Activated gamma-delta T cell treated with Interleukin-2 at 50 U/mL for 16 hours (primary cell): ENCODE measurements at regions not wholly inside any gene's neighbourhood (a gene's known extent, or its start where the extent isn't known, plus 50 kb on each side); places are given as distances from the start of the nearest gene placed in this dataset.

Source experiments
- DNase-seq: peaks from one replicate; pipeline ENCODE4 v3.0.0-alpha.2; 2020

DNA sequence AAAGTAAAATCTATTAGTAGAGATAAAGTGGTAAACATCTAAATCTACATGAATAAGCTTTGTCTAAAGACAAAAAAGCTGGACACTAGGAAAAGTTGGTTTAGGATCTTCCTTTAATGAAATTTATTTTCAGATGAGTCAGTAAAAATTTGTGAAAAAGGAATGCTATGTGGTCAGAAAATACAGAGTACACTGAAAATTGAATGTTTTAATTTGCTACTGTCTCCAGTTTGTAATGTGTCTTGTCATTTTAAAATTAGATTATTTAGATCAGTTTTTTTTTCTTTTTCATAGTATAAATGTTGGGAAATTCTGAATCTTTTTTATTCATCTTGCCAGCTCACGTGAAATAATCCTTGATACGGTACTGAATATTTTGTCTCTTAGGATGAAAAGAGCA lies 56.9 kb downstream of the SLITRK6 start:
- no peak for DNase-seq

DNA sequence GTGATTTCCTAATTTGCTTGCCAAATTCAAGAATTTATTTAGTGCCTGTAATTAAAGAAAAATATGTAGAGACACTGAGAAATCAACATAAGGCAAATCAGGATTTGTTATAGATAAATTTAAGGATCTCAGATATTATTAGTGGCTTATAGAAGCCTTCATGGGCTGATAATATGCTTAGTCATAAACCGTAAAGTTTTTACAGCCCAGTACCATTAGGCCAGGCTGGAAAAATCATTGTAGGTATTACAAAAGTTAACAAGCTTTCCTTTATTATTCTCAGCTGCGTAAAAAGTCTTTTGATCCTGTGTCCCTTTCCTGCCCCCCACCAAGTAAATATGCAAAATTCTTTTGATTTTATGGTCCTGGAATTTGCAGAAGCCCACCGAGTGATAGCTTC lies 58.2 kb downstream of the SLITRK6 start:
- no peak for DNase-seq

DNA sequence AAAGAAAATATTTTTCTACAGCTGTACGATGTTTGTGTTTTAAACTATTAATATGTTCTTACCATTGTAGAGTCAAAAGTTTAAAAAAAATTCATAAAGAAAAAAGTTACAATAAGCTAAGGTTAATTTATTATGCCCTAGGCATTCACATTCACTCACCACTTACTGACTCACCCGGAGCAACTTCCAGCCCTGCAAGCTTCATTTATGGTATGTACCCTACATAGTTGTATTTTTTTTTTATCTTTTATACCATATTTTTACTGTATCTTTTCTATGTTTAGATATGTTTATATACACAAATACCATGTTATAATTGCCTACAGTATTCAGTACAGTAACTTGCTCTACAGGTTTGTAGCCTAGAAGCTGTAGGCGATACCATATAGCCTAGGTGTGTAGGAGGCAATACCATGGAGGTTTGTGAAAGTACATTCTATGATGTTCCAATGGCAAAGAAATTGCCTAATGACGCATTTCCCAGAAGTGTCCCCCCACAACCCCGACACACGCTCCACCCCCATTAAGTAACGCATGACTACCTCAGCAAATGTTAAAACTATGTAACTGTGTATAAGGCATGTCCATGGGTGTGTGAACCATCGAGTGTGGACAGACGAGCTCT lies 60.4 kb downstream of the SLITRK6 start:
- no peak for DNase-seq

DNA sequence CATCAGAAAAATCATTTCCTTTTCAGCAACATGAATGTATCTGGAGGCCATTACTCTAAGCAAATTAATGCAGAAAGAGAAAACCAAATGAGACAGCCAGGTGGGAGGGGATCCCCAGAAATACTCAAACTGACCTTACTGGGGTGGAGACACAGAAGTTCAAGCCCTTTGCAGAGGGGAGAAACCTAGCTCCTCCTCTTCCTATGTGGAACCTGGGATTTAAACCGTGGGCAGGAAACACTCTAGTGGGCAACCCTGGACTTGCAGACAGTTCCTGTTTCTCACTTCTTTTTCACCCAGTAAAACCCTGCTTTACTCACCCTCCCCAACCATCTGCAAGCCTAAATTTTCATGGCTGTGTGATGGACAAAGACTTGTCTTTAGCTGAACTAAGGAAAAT lies 61.3 kb downstream of the SLITRK6 start:
- DNase-seq = no peak

DNA sequence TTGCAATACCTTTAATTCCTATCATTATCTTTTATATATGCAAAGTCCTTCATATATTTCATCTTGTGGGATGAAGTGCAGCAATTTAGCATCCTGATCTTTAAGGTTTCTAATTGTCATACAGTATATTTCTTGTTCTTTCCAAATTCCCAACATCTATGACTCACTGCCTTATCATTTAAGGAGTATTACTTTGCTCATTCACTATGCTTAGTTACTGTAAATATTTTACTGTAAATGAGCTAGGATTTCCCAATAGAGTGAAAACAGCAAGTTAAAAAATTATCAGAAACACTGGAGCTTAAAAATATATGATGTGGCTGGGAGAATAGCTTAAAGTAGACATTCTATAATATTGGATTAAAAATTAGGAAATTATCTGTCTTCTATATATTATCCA lies 69.9 kb downstream of the SLITRK6 start:
- DNase-seq = no peak

DNA sequence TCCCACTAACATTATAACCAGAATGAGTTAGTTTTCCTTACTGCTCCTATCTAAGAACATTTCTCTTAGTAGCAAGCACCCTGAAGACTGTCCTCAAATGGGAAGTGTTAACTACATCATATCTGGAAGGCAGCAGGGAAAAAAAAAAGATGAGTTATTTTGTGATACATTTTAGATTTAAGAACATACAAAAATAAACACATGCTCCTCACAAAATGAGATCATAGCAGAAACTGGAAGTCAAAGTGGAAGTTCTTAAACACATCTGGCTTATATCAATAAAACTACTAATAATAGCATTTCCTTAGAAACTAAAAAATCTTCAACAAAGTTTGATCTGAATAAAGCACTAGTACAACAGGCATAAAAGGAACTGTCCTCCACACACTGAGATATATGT lies 70.4 kb downstream of the SLITRK6 start:
- DNase-seq = no peak

DNA sequence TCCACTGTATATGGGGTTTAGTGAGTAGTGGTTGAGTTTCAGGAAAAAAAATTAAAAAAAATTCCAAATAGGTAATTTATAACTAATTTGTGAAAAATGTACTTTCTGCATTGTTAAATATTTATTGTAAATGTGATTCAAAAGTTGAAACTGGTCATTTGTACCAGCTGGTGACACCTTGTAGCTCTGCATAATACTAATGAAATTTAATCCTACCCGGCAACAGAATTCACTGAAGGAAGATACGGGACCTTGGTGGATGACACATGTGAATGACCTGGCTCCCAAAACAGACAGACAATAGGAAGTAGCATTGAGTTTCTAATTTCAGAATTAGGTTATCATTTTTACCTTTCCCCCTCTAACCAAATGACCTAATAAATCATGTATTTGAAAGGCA lies 73.8 kb downstream of the SLITRK6 start:
- no peak for DNase-seq

DNA sequence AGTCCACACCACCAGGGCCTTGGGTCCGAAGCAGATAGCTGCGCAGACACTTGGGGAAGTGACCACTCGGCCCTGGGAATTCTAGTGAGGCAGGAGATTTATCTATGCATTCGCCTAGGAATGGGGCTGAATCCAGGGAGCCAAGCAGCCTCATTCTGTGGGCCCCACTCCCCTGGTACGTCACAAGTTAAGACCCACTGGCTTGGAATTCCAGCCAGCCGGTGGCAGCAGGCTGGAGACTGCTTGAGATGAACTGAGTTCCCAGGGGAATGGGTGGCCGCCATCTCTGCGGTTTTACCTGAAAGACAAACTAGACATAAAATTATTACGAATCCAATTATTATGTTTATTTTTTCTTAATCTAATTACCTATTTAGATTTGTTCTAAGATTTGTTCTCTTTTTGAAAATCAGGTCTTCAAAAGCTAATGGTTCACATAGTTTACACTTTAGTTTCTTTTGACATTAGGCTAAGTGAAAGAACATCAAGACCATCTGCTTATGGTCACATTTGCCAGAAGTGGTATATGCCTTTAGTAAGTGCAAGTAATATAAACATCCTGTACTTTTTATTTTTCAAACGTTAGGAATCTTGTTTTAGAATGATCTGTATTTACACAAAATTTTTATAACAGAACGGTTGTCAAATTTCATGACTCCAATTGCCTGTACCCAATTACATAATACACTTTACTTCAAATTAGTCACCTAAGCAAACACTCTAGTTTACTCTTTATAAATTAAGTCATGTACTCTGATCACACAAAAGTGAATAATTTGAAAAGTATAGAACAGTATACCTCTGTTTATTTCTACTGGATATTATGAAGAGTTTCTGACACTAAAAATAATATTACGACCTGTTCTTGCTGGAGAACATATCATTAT lies 74.4 kb downstream of the SLITRK6 start:
- no peak for DNase-seq

DNA sequence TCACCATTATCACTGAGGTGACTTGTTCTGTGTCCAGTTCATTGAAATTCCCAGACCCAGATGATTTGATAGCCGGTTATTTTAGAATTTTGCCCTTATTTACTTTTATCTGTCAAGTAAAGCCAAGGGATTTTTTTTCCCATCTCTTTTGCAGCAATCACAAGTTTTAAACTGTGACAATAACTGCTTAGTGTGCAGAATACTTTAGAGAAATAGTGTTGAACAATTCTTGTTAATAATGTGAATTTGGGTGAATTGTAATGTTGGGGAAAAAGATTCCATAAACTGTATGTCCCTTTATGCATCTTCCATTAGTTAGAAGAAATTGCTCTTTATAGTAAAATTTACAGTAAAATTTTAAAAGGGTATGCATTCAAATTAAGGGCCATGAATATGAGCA lies 79.5 kb downstream of the SLITRK6 start:
- DNase-seq = no peak

DNA sequence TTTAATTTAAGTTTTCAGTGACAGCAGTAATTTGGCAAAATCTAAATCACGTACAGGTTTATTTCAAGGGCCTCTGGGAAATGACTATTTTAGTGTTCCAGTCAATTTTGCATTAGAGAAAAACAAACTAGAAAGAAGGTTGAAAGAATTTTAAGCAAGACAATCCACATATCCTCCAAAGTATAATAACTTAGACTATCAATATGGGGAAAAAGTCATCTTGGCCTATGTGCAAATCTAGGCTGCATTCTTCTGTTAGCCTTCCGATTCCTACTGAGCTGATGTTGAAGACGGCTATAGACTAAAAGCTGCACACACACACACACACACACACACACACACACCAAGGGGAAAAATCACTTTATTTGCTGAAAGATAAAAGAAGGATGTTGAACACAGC lies 81.3 kb downstream of the SLITRK6 start:
- DNase-seq = no peak

DNA sequence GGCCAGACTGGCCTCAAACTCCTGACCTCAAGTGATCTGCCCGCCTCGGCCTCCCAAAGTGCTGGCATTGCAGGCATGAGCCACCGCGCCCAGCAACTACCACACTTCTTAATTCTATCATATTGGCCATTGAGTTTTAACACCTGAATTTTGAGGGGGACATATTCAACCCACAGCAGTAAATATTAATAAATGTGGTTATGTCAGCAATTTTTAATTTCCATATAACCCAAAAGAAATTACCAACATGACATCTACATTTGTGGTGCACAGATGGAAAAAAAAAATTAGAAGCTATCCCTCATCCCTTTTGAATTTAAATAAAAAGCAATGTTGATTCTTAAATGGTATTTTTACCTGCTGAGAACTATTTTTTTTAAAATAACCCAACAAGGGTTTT lies 88.7 kb downstream of the SLITRK6 start:
- no peak for DNase-seq

DNA sequence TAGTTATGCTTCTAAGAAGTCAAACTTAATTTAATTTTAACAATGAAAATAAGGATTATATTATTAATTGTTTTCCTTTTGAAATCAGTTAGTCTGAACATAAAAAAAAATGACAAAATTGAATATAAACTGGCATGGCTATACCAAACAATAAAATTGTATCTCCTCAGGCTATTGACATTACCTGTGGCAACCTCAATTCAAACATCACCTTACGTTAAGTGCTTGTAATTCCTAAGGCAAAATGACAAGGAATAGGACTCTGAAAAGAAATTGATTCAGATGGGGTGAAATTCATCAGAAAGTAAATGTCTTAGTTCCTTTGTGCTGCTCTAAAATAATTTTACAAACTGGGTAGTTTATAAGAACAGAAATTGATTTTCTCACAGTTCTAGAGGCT lies 89.5 kb downstream of the SLITRK6 start:
- no peak for DNase-seq

DNA sequence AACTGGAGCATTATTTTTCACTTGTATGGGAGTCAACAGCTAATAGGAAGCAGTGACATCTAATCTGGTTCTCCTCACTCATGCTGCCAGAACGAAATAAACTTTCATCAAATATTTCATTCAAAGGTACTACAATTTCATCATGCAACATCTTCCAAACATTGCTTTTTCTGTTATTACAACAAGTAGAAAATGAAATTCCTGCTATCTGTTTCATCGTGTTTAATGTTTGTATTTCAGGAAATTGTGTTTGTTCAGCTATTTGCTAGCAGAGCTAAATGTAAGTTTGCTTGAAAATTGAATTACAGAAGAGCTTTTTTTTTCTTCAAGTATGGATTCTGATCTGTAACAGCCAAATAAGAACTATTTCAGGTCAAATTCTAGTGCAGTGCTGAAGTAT lies 90.1 kb downstream of the SLITRK6 start:
- DNase-seq = no peak

DNA sequence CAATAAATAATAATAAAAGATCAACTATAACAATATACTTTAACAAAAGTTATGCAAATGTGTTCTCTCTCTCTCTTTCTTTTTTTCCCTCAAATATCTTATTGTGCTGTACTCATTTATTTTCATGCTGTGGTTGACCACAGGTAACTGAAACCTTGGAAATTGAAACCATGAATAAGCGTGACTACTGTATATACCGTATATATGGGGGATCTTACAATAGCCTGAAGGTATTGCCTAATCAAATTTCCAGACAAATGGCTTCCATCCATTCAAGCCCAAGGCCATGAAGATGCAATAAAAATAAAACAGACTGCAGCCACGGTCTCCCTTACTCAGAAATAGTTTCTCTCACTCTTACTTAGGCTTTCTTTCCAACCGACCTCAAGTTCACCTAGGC lies 98.3 kb downstream of the SLITRK6 start:
- no peak for DNase-seq

DNA sequence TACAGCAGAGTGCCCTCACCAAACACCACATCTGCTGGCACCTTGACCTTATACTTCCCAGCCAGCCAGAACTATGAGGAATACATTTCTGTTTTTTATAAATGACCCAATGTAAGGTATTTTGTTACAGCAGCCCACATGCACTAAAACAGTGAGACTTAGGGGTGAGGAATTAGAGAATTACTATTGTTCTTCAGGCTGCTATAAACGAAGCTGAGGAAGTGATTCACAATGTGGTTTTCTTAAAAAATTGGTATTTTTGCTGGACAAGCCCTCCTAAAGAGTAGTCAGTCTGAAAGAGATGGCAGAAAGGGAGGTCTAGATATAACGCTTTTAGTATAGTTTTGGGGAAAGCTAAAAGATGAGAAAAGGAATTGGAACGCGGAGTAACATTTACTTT lies 101.0 kb downstream of the SLITRK6 start:
- DNase-seq = no peak

DNA sequence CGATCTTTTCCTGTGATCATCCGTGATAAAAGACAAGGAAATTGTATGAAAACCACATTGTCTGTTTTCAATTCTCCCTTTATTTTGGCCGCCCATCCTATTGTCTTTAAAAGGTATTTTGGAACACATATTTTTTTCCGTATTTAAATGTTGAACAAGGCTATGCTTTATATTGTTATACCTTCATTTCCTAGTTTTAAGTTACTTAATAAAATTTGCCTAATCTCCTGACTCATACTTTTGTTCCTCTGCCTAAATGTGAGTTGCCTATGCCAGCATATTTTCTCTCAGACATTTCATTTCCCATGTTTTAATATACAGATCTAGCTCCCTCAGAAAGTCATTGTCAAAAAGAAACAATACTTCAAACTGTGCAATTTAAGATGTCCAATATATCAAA lies 104.2 kb downstream of the SLITRK6 start:
- DNase-seq = no peak

DNA sequence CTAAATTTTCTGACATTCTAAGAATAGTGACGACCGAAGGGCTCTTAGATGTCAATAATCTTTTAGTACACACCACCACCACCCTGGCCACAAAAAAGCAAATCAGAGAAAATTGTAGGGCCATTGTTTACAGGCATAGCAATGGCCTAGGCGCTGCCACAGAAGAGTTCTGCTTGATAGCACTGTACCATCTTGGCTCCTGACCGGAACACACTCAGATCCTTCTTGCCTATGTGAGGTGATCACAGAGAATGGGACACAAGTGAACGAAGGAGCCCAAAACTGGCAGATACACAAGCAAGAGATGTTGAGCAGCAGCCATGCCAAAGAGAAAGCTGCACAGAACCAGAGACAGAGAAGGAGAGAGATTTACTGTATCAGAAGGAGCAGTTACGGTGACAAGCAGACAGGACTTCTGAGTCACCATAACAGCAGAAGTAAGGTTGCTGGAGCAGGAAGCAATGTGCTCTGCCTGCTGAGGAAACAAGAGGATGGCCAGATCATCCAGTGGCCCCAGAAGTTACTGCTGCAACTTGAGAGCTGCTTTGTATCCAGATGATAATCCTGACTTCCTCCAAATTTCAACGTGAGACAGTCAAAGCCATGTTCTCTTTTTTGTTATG lies 105.2 kb downstream of the SLITRK6 start:
- DNase-seq = no peak

DNA sequence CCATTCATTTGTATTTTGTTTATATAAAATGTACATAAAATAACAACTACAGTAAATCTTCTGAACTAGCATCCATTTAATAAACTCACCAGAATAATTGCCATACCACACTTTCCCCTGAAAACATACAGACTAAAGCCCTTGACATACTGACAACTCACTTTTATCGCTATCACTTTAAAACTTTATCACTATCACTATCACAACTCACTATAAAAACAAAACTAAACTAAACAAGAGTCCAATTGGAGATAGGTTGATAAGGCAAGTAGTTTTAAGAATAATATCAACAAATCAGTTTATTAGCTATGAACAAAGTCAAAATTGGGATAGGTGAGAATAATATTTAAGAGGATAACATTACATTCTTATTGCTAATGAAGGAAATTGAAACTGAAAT lies 108.9 kb downstream of the SLITRK6 start:
- DNase-seq = no peak

DNA sequence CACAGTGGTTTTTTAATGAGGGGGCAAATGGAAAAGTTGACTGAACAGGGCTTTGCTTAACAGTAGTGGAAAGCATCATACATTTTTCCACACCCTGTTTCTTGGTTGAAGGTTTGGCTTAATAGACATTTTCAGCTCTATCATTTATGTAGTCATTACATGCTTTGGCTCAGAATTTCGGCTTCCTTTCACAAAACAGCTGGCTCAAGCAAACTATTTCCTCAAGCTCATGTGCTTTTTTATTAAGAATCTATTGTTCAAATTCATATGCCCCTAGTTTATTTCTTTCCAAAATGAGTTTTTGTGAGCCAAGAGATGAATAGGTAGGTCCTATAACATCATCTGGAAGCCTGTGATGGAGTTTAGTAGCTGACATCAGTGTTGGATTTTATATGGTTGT lies 113.8 kb downstream of the SLITRK6 start:
- DNase-seq = no peak

DNA sequence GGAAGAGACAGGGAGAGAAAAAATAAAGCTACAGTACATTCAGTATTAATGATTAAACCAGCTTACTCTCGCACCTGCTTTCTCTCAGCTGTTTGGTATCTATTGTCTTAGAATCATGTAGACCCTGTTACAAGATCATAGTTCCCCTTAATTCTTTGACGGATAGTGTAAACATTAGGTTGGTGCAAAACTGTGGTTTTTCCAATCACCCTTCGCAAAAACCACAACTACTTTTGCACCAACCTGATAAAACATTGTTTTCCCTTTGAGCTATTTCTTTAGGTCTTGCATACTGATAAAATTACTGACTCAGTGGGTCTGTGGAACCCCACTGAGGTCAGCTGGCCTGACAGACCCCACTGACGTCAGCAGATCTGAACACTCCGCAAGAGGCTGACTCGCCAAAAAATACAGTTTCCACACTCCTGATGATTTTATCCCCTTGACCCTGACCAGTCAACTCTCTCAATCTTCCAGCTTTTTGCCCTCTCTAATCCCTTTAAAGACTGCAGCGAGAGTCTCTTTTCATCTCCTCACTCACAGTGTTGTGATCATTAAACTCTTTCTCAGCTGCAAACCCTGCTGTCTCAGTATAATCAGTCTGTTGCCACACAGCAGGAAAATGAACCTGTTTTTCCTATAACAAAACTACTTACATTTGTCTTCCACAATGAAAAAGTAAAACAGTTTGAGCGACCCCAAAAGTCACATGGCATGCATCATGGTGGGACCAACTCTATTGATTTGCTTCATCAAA lies 123.9 kb downstream of the SLITRK6 start:
- DNase-seq = no peak

DNA sequence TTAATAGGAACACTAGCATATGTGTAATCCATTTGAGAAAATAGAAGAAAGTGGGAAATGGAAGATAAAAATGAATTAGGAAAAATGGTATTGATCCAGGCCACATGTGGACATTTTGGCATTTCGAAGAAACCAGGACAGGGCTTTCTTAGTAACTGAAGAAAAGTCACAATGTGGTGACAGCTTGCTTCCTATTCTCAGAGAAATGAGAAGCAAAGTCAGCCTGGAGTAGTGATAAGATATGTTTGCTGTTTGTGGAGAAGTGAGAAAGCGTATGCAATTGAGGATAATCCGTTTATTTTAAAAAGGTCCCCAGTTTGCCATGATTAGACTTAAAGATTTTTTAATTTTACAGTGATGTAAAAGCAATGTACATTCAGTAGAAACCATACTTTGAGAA lies 127.9 kb downstream of the SLITRK6 start:
- no peak for DNase-seq

DNA sequence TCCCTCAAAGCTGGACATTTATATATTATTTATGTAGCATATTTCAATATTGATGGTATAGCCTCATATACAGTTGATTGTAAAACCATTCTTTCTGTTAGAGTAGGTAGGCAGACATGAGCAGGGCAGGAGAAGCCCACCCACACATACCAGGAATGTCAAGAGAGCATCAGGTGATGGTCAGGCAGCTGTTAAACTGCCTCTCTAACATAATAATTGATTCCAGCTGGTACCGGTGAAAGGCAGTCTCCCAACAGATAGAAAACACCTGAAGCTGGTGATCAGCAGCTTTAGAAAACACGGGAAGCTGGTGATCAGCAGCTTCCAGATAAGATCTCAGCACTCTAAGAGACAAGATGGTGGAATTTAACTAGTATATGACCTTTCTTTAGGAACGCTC lies 132.9 kb downstream of the SLITRK6 start:
- no peak for DNase-seq

DNA sequence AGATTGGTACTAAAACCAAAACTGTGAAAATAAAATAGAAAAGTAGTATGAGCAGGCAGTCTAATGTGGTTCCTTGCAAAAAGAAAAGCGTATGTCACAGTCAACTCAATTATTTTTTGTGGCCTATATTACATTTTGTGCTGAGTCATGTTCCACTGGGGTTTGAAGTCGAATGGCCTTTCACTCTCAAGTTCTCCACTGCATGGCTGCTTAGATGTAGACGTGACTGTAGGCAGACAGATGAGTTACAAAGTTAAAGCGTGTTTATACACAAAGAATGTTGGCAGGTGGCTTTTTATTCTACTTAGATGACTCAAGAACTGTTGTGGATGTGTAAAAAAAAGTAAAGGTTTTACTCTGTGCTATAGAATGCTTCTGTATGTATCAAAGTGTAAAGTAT lies 133.9 kb downstream of the SLITRK6 start:
- no peak for DNase-seq

DNA sequence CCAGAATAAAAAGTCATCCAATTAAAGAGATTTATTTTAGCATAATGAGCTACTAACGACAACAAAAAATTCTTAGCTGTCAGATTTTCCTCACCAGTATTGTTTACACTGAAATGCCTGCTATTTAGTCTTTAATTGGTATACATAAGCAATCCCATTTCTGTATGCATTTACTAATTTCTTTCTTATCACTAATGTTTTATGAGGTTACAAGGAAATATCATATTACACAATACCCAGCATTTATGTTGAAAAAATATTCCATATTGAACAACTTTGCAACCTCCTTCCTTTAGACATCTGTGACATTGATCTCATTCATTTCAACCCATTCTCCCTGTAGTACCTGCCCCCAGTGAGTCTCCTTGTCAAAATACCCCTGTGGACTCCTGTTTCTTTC lies 135.4 kb downstream of the SLITRK6 start:
- no peak for DNase-seq
